ENCODE measurements at regions not wholly inside any gene's neighbourhood (a gene's known extent, or its start where the extent isn't known, plus 50 kb on each side); places are given as distances from the start of the nearest gene placed in this dataset.
"Not testable (repeated sequence)": the region's sequence is repeated elsewhere in the genome, so short reads cannot be mapped to it uniquely, and the experiment has no call there.

GRCh38 chr7:121520911-121521310 lies 124.8 kb upstream of the FAM3C start:
- no peak for DNase-seq

GRCh38 chr7:121519548-121520521 lies 123.7 kb upstream of the FAM3C start:
- no peak for DNase-seq

DNA sequence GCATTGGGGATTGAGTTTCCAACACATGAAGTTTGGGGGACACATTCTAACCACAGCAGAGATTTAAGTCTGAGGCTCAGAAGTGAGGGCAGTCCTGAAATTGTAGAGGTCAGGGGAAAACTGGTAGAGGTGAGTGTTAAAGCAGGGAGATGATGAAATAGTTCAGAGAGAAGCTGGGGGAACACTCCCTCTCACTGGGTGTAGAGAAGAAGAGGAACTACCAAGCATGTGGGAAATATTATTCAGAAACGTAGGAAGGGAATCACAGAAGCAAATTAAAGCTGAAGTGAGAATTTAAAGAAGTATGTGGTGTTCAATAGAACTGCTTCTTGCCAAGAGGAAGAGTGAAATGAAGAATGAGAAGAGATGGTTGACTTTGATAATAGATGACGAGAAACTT lies 121.5 kb upstream of the FAM3C start:
- DNase-seq: no peak

GRCh38 chr7:121516821-121517220 lies 120.7 kb upstream of the FAM3C start:
- DNase-seq: no peak

- no peak for DNase-seq
Observed at GRCh38 chr7:121515630-121516401, 119.7 kb upstream of the FAM3C start.

GRCh38 chr7:121515229-121515628 lies 119.1 kb upstream of the FAM3C start:
- DNase-seq: no peak

DNA sequence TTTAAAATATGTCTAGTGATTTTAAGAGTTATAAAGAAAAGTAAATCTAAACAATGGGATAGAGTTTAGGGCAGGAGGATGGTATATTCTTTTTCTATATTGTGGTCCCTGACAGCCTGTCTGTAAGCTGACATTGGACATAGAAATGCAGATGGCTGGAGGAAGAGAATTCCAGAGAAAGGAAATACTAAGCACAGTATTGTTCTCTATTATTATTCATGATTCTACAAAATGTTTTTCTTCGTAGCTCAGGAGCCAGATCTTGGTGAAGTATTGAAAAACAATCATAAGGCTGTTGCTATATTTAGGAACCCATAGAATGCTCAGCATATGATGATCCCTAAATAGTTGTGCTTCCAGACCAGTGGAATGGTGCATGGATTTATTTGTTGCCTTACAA lies 117.0 kb upstream of the FAM3C start:
- DNase-seq: no peak

DNA sequence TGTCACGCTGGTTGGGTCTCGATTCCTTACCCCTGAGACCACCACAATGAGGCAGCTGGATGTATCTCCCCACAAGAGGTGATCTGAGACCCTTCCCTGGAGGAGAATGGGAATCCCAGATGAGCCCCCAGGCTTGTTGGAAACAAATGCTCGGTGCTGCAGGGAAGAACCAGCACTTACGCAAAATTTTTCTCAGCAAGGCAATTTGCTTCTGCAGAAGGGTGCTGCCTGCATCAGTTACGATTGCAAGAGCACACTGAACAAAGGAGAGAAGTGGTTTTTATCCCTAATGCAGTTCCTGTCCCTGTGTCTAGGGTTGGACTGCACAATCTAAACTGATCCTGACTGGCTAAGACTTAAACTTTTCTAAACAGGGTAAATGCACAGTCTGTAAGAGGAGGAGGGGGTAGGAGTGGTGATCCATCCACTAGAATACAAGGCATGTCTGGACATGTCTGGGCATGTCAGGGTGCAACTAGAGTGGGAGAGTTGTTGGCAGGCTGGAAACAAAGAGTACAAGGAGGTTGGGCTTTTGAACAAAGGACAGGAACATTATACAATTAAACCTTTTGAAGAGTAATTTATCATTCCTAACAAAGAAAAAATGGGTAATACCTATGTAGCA lies 114.9 kb upstream of the FAM3C start:
- DNase-seq: no peak

- no peak for DNase-seq
Observed at GRCh38 chr7:121510302-121510701, 114.2 kb upstream of the FAM3C start.

- no peak for DNase-seq
Observed at GRCh38 chr7:121505540-121506182, 109.6 kb upstream of the FAM3C start.

DNA sequence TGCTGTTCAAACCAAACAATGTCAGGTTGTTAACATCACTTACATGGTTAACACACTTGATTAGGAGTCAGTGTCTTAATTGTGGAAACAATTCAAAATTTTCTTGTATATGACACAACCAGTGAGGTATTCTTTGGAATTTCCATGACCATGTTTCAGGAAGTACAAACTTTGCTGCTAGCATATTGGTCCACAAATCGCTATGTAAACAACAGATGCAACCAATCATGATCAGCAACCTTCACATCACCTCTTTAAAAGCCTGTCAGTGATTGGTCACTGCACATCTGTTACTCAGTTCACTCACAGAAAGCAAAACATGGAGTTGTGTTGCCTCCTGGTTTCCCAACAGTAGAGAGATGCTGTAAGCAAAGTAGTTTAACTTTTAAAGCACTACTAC lies 108.9 kb upstream of the FAM3C start:
- no peak for DNase-seq

DNA sequence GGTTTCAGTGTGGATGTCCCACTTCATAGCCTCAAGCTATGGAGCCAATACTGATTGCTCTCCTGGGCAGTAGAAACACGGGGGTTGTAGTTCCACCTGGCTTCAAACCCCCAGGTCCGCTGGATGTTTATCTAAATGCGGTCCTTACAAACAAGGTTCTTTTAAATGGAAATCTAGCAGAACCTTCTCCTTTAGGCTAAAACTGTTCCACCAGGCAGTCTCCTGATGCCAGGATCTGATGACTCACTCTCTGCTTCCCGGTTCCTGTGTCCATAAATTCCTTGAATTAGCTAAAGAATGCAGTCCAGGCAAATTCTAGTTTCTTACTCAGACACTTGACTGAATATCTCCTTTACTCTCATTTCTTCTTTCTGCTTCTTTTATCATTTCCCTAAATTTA lies 108.4 kb upstream of the FAM3C start:
- DNase-seq: no peak

DNA sequence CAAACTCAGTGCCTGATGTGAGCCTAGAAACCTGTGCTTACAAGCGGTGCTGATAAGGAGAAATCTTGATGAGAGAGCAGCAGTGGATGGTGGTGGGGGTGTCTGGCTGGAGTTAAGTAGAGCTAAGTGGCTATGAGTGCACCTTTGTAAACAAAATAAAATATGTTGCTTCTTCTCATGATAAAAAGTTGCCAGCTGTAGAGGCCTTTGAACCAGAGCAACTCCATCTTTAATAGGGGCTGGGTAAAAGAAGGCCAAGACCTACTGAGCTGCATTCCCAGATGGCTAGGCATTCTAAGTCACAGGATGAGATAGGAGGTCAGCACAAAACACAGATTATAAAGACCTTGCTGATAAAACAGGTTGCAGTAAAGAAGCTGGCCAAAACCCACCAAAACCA lies 107.6 kb upstream of the FAM3C start:
- no peak for DNase-seq

GRCh38 chr7:121503039-121503438 lies 106.9 kb upstream of the FAM3C start:
- DNase-seq: no peak

DNA sequence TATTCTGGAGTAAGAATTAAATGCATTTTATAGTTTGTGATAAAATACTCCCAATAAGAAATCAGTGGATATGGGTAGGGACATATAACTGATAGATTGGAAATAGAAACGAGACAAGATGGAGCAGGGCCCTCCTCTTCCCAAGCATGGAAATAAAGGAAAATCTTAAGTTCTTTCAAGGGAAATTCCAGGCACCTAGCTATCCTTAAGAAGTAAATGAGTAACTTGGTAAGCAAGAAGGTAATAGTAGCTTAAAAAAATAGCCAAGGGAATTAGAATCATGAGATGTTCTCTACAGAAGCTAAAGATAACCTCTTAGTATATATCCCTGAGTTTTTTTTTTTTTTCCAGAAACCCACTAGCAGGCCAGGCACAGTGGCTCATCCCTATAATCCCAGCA lies 105.5 kb upstream of the FAM3C start:
- no peak for DNase-seq

GRCh38 chr7:121500360-121501058 lies 104.4 kb upstream of the FAM3C start:
- DNase-seq: no peak

DNA sequence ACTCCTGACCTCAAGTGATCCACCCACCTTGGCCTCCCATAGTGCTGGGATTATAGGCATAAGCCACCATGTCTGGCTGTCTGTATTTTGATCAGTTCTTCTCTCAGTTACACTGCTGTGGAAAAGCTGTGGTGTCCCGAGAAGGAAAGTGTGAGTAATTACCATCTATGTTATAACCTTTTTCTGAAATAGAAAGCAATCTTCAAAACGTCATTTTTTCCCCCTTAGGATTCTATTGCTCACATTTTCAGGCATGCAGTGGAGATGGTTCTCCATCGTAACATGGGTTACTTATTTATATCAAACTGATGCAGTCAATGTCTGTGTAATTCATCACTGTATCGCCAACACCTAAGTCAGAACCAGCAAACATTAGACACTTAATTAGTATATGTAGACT lies 103.5 kb upstream of the FAM3C start:
- no peak for DNase-seq

DNA sequence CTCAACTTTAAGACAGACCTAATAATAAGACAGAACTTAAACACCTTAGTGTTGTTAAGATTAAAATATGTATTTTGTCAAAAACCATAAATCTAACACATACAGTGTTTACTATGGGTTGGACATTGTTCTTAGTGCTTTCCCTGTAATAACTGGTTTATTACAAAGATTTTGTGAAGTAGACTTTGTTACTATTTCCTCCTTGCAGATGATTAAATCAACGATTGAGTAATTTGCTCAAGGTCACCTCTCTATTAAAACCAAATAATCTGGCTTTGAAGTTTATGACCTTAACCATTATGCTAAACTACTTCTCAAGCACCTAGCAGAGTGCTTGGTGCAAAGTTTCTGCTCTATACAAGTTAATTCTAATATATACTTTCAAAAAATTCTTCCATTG lies 102.7 kb upstream of the FAM3C start:
- DNase-seq: no peak

DNA sequence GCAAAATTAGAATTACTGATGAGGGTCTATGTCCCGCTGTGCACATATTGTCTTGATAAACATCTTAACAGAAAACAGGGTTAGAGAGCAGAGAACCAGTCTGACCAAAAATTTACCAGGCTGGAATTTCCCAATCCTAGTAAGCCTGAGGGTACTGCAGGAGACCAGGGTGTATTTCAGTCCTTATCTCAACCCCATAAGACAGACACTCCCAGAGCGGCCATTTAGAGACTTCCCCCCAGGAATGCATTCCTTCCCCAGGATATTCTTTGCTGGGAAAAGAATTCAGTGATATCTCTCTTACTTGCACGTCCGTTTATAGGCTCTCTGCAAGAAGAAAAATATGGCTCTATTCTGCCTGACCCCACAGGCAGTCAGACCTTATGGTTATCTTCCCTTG lies 101.4 kb upstream of the FAM3C start:
- not testable (repeated sequence) for DNase-seq

DNA sequence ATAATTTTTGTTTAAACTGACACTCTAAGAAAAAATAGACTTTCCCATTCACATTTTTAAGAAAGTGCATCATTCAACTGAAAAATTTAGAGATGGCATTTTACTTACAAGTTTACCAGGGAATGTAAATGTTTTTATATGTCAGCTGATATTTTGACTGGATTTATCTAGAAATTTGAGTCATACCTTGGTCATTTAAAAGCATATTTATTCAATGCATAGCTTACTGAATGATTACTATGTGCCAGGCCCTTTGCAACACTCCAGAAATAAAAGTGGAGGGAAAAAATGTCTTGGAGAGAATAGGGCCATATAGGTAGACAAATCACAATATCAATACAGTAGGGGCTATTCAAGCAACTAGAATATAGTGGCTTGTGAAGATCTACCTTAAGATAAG lies 98.4 kb upstream of the FAM3C start:
- DNase-seq: no peak

DNA sequence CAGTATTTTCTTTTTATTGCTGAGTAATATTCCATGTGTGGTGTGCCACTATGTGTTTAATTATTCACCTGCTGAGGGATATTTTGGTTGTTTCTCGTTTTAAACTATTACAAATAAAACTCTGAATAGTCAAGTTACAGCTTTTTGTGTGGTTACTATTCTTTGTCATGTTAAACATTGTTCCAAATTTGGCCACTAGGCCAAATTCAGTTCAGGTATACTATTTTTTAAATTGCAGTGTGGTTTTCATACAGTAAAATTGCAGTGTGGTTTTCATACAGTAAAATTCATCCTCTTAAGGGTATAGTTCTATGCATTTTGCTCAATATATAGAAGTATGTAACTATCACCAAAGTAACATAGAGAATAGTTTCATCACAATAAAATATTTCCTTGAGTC lies 97.4 kb upstream of the FAM3C start:
- DNase-seq: no peak

DNA sequence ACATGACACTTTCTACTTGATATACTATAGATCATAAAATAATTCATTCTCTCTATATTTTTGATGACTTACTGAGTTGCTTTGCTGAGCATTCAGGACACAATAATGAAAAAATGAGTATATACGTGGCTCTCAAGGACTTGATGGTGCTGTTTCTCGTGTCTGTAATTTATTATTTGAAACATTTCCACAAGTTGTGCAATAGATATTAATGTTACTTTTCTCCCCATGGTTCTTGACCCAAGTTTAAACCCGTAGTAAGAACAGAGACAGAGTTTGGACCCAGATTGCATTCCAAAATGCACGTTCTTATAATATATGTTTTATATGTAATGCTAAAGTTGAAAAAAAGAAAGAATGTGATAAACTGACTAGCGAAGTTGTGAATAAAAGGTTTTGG lies 94.2 kb upstream of the FAM3C start:
- DNase-seq: no peak

Data from tongue (tissue), 1 donor.